Neural progenitor cell (in vitro differentiated cells): ENCODE measurements at regions not wholly inside any gene's neighbourhood (a gene's known extent, or its start where the extent isn't known, plus 50 kb on each side); places are given as distances from the start of the nearest gene placed in this dataset.

Source experiments
- EZH2 ChIP-seq: fragments of 200-600 bp; sonication (generic); IDR thresholded peaks from 2 replicates; pipeline ENCODE4 v1.6.1; 2017; ENCODE audit warnings: antibody characterized with exemption, mild to moderate bottlenecking, moderate library complexity
- TF ChIP-seq, protein P1 (sequence below): fragments of 200-600 bp; sonication (generic); IDR thresholded peaks from 2 replicates; pipeline ENCODE4 v1.5.1; 2017; ENCODE audit warnings: antibody characterized with exemption, mild to moderate bottlenecking

DNA sequence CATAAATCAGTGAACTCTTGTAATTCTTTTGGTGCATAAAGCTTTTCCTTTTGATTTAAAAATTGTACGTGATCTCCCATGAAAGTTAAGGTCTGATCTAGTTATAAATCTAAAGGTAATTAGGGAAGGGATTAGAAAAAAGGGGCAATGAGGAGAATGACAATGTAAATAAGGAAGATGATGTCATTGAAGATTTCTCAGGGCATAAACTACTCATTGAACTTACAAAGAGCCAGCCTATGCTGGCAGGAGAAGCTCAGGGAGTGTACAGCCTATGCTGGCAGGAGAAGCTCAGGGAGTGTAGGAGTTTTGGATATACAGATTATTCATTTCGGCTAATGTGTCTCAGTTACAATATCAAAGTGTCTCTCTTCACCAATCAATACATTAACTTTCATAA lies 1533.5 kb upstream of the ADGRL3 start:
- TF ChIP-seq, protein P1, sequence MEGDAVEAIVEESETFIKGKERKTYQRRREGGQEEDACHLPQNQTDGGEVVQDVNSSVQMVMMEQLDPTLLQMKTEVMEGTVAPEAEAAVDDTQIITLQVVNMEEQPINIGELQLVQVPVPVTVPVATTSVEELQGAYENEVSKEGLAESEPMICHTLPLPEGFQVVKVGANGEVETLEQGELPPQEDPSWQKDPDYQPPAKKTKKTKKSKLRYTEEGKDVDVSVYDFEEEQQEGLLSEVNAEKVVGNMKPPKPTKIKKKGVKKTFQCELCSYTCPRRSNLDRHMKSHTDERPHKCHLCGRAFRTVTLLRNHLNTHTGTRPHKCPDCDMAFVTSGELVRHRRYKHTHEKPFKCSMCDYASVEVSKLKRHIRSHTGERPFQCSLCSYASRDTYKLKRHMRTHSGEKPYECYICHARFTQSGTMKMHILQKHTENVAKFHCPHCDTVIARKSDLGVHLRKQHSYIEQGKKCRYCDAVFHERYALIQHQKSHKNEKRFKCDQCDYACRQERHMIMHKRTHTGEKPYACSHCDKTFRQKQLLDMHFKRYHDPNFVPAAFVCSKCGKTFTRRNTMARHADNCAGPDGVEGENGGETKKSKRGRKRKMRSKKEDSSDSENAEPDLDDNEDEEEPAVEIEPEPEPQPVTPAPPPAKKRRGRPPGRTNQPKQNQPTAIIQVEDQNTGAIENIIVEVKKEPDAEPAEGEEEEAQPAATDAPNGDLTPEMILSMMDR = no peak
- no peak for TF ChIP-seq EZH2
